K562 (cell line): ENCODE measurements at regions not wholly inside any gene's neighbourhood (a gene's known extent, or its start where the extent isn't known, plus 50 kb on each side); places are given as distances from the start of the nearest gene placed in this dataset.

Experiments
- ATAC-seq: fragments of 200-7000 bp; cut with Tn5 transposase; 3 replicates; pipeline ENCODE4 v1.9.1; 2020; ENCODE audit warnings: moderate library complexity
- BruUV-seq: library from RNA; stranded (reverse); fragments of 400-500 nt; replicated peaks from 2 replicates; lab custom pipeline; 2021; lab: Mats Ljungman, UMichigan
- CTCF ChIA-PET: fragments of 300-600 bp; formaldehyde crosslinking; extraction: SDS; loops from one replicate; lab custom pipeline; 2021; ENCODE audit warnings: low intra/inter-chr PET ratio; lab: Yijun Ruan, JAX
- POLR2A ChIA-PET: fragments of 300-600, 350-650 bp; sonication (Branson Sonifier 250); formaldehyde crosslinking; extraction: SDS; loops from one replicate; lab custom pipeline; 2021; ENCODE audit warnings: antibody characterized with exemption, inconsistent platforms; lab: Yijun Ruan, JAX
- DNase-seq, 4 experiments: peaks; one replicate each; pipeline versions ENCODE4 v3.0.0 to v3.0.0-alpha.2; 2011 to 2018; ENCODE audit warnings: low spot score in 3 of 4, mixed read lengths in 3 of 4; ENCODE audit errors: extremely low read depth in 1 of 4
- FAIRE-seq: peaks from 2 replicates; lab custom pipeline; 2011; peaks lifted over from hg19 to GRCh38; lab: Jason Lieb, UNC
- H2AFZ ChIP-seq: 2 replicates; pipeline ENCODE4 v1.6.0; 2011; ENCODE audit warnings: low read depth, low read length, control low read depth, inconsistent platforms
- H3K27ac ChIP-seq: fragments of 200-600 bp; 3 replicates; pipeline ENCODE4 v1.8.0; 2011; ENCODE audit warnings: low read depth, mild to moderate bottlenecking, control low read depth, inconsistent platforms, low read length, moderate library complexity, mixed read lengths; ENCODE audit errors: extremely low read depth
- H3K27me3 ChIP-seq, 2 experiments: fragments of 300-600 bp in 1 of 2; 2 replicates in 1 of 2; 3 replicates in 1 of 2; pipeline versions ENCODE4 v1.6.0 to v1.8.0; 2011; ENCODE audit warnings: inconsistent platforms in 2 of 2, low read length in 2 of 2, mild to moderate bottlenecking in 1 of 2, mixed read lengths in 1 of 2, moderate library complexity in 1 of 2; ENCODE audit not compliant: control insufficient read depth in 2 of 2, insufficient read depth in 2 of 2
- H3K36me3 ChIP-seq: fragments of 300-600 bp; 3 replicates; pipeline ENCODE4 v1.8.0; 2011; ENCODE audit warnings: mild to moderate bottlenecking, low read length, inconsistent platforms; ENCODE audit not compliant: control insufficient read depth, insufficient read depth
- H3K4me1 ChIP-seq, 2 experiments: fragments of 200-600 bp in 1 of 2; replicated peaks in 1 of 2; 2 replicates in 1 of 2; 3 replicates in 1 of 2; pipeline versions ENCODE4 v1.5.1 to v1.8.0; 2011; ENCODE audit warnings: inconsistent platforms in 2 of 2, low read length in 2 of 2, mild to moderate bottlenecking in 1 of 2, mixed read lengths in 1 of 2, moderate library complexity in 1 of 2; ENCODE audit not compliant: control insufficient read depth in 2 of 2, insufficient read depth in 2 of 2
- H3K4me2 ChIP-seq: 2 replicates; pipeline ENCODE4 v1.6.1; 2011; ENCODE audit warnings: low read length, control low read depth, inconsistent platforms, mixed read lengths; ENCODE audit not compliant: insufficient read depth
- H3K4me3 ChIP-seq: fragments of 200-600 bp; sonication (generic), shearing (Covaris generic); 2 replicates; pipeline ENCODE4 v1.5.1; 2016; ENCODE audit warnings: control low read depth, inconsistent platforms
- H3K79me2 ChIP-seq: fragments of 200-600 bp; 3 replicates; pipeline ENCODE4 v1.8.0; 2011; ENCODE audit warnings: low read length, inconsistent platforms; ENCODE audit not compliant: control insufficient read depth, insufficient read depth
- H3K9ac ChIP-seq, 2 experiments: 2 replicates each; pipeline versions ENCODE4 v1.6.0 to v1.6.1; 2011; ENCODE audit warnings: low read depth in 2 of 2, low read length in 2 of 2, control low read depth in 1 of 2, inconsistent platforms in 1 of 2, mild to moderate bottlenecking in 1 of 2, mixed read lengths in 1 of 2; ENCODE audit not compliant: insufficient read depth in 1 of 2
- H3K9me1 ChIP-seq: one replicate; pipeline ENCODE4 v1.6.0; 2011; ENCODE audit warnings: inconsistent platforms, mild to moderate bottlenecking, low read length, moderate library complexity; ENCODE audit not compliant: control insufficient read depth, insufficient read depth
- H3K9me3 ChIP-seq: replicated peaks from 2 replicates; pipeline ENCODE4 v1.5.1; 2011; ENCODE audit warnings: low read depth, low read length, inconsistent platforms; ENCODE audit not compliant: control insufficient read depth, insufficient read depth
- H4K20me1 ChIP-seq: replicated peaks from 2 replicates; pipeline ENCODE4 v1.6.1; 2011; ENCODE audit warnings: low read length, inconsistent platforms, mixed read lengths; ENCODE audit not compliant: control insufficient read depth, insufficient read depth
- BCLAF1 ChIP-seq, 2 experiments: fragments of 450-650 bp in 1 of 2; IDR thresholded peaks; 2 replicates each; pipeline ENCODE4 v1.6.1; 2011 to 2017; ENCODE audit warnings: low read depth in 2 of 2, antibody characterized with exemption in 1 of 2, borderline replicate concordance in 1 of 2, low read length in 1 of 2, mild to moderate bottlenecking in 1 of 2, mixed read lengths in 1 of 2; ENCODE audit not compliant: control insufficient read depth in 1 of 2
- CREB3 ChIP-seq: fragments of 450-650 bp; conservative IDR thresholded peaks from 2 replicates; pipeline ENCODE4 v1.6.1; 2016; ENCODE audit warnings: missing genetic modification characterization, low read depth, mild to moderate bottlenecking, missing compliant biosample characterization, moderate library complexity
- HMGN3 ChIP-seq: IDR thresholded peaks from 2 replicates; pipeline ENCODE4 v1.6.1; 2011; ENCODE audit warnings: borderline replicate concordance, low read depth, mild to moderate bottlenecking, mixed read lengths, low read length; ENCODE audit not compliant: insufficient read length; ENCODE audit errors: extremely low read depth
- SIN3A ChIP-seq, 2 experiments: fragments of 150-350 bp in 1 of 2; IDR thresholded peaks; 2 replicates each; pipeline ENCODE4 v1.6.1; 2011 to 2016; ENCODE audit warnings: borderline replicate concordance in 2 of 2, low read depth in 2 of 2, low read length in 2 of 2, mild to moderate bottlenecking in 2 of 2, moderate library complexity in 2 of 2; ENCODE audit not compliant: control insufficient read depth in 1 of 2
- TBP ChIP-seq: optimal IDR thresholded peaks from 2 replicates; pipeline ENCODE3; 2011; ENCODE audit warnings: low read depth, low read length, improper control_type of control experiment
- TFAM ChIP-seq: fragments of 250-450 bp; sonication (Bioruptor Pico); conservative IDR thresholded peaks from 2 replicates; pipeline ENCODE4 v1.5.0; 2021; ENCODE audit warnings: mild to moderate bottlenecking, moderate library complexity
- ZBTB7A ChIP-seq: IDR thresholded peaks from 2 replicates; pipeline ENCODE4 v1.6.1; 2011; ENCODE audit warnings: low read depth, mild to moderate bottlenecking, low read length, moderate library complexity, borderline replicate concordance; ENCODE audit not compliant: control insufficient read depth
- ZNF609 ChIP-seq: sonication (generic); formaldehyde crosslinking; IDR thresholded peaks from 2 replicates; pipeline ENCODE4 v1.8.1; 2023; ENCODE audit warnings: missing genetic modification reagents, mild to moderate bottlenecking, borderline replicate concordance
- ZNF695 ChIP-seq: fragments of 450-650 bp; formaldehyde crosslinking; IDR thresholded peaks from 2 replicates; pipeline ENCODE4 v1.4.0; 2020; ENCODE audit warnings: mild to moderate bottlenecking, moderate library complexity
- ZNF740 ChIP-seq, 3 experiments: fragments of 200-800 bp in 1 of 3; sonication (Bioruptor generic) in 1 of 3; sonication (generic) in 1 of 3; formaldehyde crosslinking in 1 of 3; IDR thresholded peaks; 2 replicates each; pipeline versions ENCODE4 v1.6.1 to v1.8.0; 2016 to 2022; ENCODE audit warnings: mild to moderate bottlenecking in 2 of 3, missing compliant biosample characterization in 2 of 3, missing genetic modification characterization in 2 of 3, missing genetic modification reagents in 1 of 3
- WGBS: fragments of 100-300 bp; shearing (Covaris generic); methylation state at CpG from one replicate; pipeline ENCODE4 v1.1.6; 2016; ENCODE audit warnings: low coverage, mixed read lengths; ENCODE audit not compliant: insufficient coverage; ENCODE audit errors: missing lambda C conversion rate; 5-methylcytosine and 5-hydroxymethylcytosine counted together
- in situ Hi-C: fragments of 300-500 bp; cut with MboI; formaldehyde crosslinking; loops from 4 replicates; pipeline ENCODE4 v1.15.0; 2018; ENCODE audit warnings: inconsistent platforms, mixed read lengths
- intact Hi-C: fragments of 100-400 bp; cut with micrococcal nuclease; formaldehyde crosslinking; loops from 2 replicates; pipeline ENCODE4 v1.14.2; 2022

GRCh38 chr4:132818091-132818490, 331.0 kb upstream of the PCDH10 start:
- no TSS peak for BruUV-seq

More at GRCh38 chr4:132818091-132818490, 331.0 kb upstream of the PCDH10 start:
- no peak overlapping the region for H3K9ac ChIP-seq
- H3K79me2 ChIP-seq: no peaks in the 10 kb centered on the region
- no peaks in the 10 kb centered on the region for H3K9me3 ChIP-seq
- FAIRE-seq: no peak
- no peak overlapping the region for H3K4me2 ChIP-seq
- ChIA-PET CTCF (no interaction called here), POLR2A (no interaction called here)
- no peak for TF ChIP-seq HMGN3
- no peak for TF ChIP-seq ZNF609
- TF ChIP-seq ZBTB7A: no peak
- TF ChIP-seq TFAM (CRISPR knock-in tag): no peak
- TF ChIP-seq CREB3 (tag): no peak
- no peak for TF ChIP-seq ZNF740 (CRISPR knock-in tag; IDR thresholded peaks at IDR 0.05)
- no peak for TF ChIP-seq ZNF740 (tag; IDR thresholded peaks at IDR 0.05)
- TF ChIP-seq TBP: no peak
- no peak for TF ChIP-seq BCLAF1 (IDR thresholded peaks at IDR 0.05; ENCODE audit: borderline replicate concordance in 1 of 2, control insufficient read depth in 1 of 2, low read depth in 2 of 2, low read length in 1 of 2)
- no peak for TF ChIP-seq SIN3A (IDR thresholded peaks at IDR 0.05; ENCODE audit: borderline replicate concordance in 2 of 2, control insufficient read depth in 1 of 2, low read depth in 2 of 2, low read length in 2 of 2)
- TF ChIP-seq ZNF695 (CRISPR knock-in tag): no peak
- no peaks in the 10 kb centered on the region for H3K9me1 ChIP-seq
- H3K4me1 ChIP-seq: no peaks in the 10 kb centered on the region
- H2AFZ ChIP-seq: no peak overlapping the region
- no peak for ATAC-seq
- peak in 1 of 4 experiments; percentile 2 for DNase-seq
- WGBS: 9% methylated on average over 13 of the region's 15 CpGs
- in situ Hi-C loops: no loop called here
- no peaks in the 10 kb centered on the region for H3K27me3 ChIP-seq
- no peak overlapping the region for H3K4me3 ChIP-seq
- intact Hi-C loops: no loop called here
- no peak overlapping the region for H3K27ac ChIP-seq
- no peaks in the 10 kb centered on the region for H3K36me3 ChIP-seq
- H4K20me1 ChIP-seq: no peaks in the 10 kb centered on the region
